ENCODE measurements at regions not wholly inside any gene's neighbourhood (a gene's known extent, or its start where the extent isn't known, plus 50 kb on each side); places are given as distances from the start of the nearest gene placed in this dataset.

DNA sequence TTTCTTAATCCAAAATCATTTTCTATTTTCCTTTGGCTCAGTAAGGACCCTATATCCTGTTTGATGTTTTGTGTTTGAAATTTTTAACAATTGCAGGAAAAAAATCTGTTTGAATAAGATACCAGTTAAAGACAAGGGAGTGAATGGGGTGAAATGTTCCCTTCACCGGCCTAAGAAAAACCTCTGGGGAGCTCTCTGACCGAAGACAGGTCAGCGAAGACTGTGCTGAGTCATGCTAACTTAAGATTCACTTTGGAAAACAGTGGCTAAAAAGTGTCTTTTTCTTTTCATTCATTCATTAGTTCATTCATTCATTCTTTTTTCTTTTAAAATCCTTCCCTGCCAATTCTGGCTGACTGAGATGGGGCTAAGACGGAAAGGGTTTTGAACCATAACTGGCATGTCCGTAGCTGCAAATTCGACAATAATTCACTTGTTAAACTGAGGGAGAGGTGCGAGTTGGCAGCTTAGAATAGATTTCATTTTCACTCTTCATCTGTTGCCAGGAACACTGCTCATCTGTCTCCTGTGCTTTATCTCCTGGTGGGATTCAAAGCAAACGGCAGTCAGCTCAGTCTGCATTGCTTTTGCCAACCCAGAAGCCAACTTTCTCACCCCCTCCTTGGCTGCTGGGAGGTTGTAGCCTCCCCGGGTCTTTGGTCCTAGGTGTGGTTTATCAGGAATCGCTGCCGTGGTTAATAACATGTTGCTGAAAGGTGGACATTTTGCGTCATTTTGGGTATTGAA, 434.0 kb upstream of the LARGE1 start:
- TF ChIP-seq, protein P1, sequence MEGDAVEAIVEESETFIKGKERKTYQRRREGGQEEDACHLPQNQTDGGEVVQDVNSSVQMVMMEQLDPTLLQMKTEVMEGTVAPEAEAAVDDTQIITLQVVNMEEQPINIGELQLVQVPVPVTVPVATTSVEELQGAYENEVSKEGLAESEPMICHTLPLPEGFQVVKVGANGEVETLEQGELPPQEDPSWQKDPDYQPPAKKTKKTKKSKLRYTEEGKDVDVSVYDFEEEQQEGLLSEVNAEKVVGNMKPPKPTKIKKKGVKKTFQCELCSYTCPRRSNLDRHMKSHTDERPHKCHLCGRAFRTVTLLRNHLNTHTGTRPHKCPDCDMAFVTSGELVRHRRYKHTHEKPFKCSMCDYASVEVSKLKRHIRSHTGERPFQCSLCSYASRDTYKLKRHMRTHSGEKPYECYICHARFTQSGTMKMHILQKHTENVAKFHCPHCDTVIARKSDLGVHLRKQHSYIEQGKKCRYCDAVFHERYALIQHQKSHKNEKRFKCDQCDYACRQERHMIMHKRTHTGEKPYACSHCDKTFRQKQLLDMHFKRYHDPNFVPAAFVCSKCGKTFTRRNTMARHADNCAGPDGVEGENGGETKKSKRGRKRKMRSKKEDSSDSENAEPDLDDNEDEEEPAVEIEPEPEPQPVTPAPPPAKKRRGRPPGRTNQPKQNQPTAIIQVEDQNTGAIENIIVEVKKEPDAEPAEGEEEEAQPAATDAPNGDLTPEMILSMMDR (IDR thresholded peaks at IDR 0.05) = no peak
- no peak for TF ChIP-seq SMAD3 (CRISPR knock-in tag; IDR thresholded peaks at IDR 0.05; ENCODE audit: borderline replicate concordance)
- TF ChIP-seq, protein P2, sequence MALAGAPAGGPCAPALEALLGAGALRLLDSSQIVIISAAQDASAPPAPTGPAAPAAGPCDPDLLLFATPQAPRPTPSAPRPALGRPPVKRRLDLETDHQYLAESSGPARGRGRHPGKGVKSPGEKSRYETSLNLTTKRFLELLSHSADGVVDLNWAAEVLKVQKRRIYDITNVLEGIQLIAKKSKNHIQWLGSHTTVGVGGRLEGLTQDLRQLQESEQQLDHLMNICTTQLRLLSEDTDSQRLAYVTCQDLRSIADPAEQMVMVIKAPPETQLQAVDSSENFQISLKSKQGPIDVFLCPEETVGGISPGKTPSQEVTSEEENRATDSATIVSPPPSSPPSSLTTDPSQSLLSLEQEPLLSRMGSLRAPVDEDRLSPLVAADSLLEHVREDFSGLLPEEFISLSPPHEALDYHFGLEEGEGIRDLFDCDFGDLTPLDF (CRISPR knock-in tag; IDR thresholded peaks at IDR 0.05) = no peak
- no peak for TF ChIP-seq ZNF317 (CRISPR knock-in tag; IDR thresholded peaks at IDR 0.05; ENCODE audit: borderline replicate concordance, low read depth)
- TF ChIP-seq ZNF512 (CRISPR knock-in tag; IDR thresholded peaks at IDR 0.05; ENCODE audit: borderline replicate concordance) = no peak
- no peak for TF ChIP-seq E2F4 (CRISPR knock-in tag; IDR thresholded peaks at IDR 0.05; ENCODE audit: borderline replicate concordance, low read depth)

Data from WTC11 (cell line).